AG04450 (cell line): ENCODE measurements at regions not wholly inside any gene's neighbourhood (a gene's known extent, or its start where the extent isn't known, plus 50 kb on each side); places are given as distances from the start of the nearest gene placed in this dataset.

Experiments used
- CTCF ChIA-PET: fragments of 300-600, 350-600 bp; formaldehyde crosslinking; extraction: SDS; loops from one replicate; lab custom pipeline; 2022; ENCODE audit warnings: antibody characterized with exemption, inconsistent platforms; lab: Charles Lee
- POLR2A ChIA-PET: fragments of 350-600 bp; formaldehyde crosslinking; extraction: SDS; loops from one replicate; lab custom pipeline; 2021; ENCODE audit warnings: antibody characterized with exemption, inconsistent platforms; lab: Yijun Ruan, JAX
- DNase-seq: peaks from one replicate; pipeline ENCODE4 v3.0.0-alpha.2; 2011; ENCODE audit warnings: low read depth, low spot score
- H3K27ac ChIP-seq: one replicate; pipeline ENCODE4 v1.5.1; 2012; ENCODE audit warnings: low read depth, low read length, control low read depth
- H3K27me3 ChIP-seq: one replicate; pipeline ENCODE4 v1.6.0; 2012; ENCODE audit warnings: low read length; ENCODE audit not compliant: control insufficient read depth, insufficient read depth
- H3K4me3 ChIP-seq: 2 replicates; pipeline ENCODE4 v1.5.1; 2011; ENCODE audit warnings: mild to moderate bottlenecking, low read depth, low read length, control low read depth
- H3K9me3 ChIP-seq: 2 replicates; pipeline ENCODE4 v1.5.1; 2012; ENCODE audit warnings: low read length; ENCODE audit not compliant: control insufficient read depth, insufficient read depth
- TF ChIP-seq, protein P1 (sequence below): IDR thresholded peaks from 2 replicates; pipeline ENCODE4 v1.5.1; 2011; ENCODE audit warnings: low read depth, low read length, control low read depth, inconsistent platforms

DNA sequence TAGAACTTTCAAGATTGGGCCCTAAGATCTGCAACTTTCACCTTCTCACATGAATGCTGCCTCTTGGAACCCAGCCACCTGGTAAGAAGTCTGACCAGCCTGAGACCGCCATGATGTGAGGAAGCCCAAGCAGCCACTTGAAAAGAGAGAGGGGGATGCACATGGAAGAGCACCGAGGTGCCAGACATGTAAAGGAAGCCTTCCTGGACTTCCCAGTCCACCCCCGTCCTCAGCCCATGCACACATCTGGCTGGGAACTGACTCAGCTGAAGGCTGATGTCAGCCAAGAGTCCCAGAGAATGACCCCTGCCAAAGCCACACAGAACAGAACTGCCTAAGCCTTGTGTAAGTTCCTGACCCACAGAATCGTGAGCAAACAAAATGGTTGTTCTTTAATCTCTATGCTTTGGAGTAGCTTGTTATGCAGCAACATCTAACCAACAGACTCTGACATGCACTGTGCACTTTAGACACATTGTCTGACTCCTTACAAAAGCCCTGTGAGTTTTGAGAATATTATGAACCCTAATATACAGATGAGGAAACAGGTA is 86.7 kb downstream of the RMI2 start:
- Histone ChIP-seq H3K4me3 (no peak overlapping the region), H3K27ac (no peak overlapping the region), H3K9me3 (peaks cover 9% of the 10 kb centered on the region), H3K27me3 (peaks cover 12% of the 10 kb centered on the region)
- TF ChIP-seq, protein P1, sequence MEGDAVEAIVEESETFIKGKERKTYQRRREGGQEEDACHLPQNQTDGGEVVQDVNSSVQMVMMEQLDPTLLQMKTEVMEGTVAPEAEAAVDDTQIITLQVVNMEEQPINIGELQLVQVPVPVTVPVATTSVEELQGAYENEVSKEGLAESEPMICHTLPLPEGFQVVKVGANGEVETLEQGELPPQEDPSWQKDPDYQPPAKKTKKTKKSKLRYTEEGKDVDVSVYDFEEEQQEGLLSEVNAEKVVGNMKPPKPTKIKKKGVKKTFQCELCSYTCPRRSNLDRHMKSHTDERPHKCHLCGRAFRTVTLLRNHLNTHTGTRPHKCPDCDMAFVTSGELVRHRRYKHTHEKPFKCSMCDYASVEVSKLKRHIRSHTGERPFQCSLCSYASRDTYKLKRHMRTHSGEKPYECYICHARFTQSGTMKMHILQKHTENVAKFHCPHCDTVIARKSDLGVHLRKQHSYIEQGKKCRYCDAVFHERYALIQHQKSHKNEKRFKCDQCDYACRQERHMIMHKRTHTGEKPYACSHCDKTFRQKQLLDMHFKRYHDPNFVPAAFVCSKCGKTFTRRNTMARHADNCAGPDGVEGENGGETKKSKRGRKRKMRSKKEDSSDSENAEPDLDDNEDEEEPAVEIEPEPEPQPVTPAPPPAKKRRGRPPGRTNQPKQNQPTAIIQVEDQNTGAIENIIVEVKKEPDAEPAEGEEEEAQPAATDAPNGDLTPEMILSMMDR = no peak
- no peak for DNase-seq
- POLR2A ChIA-PET = no interaction called here
- CTCF ChIA-PET = no interaction called here

DNA sequence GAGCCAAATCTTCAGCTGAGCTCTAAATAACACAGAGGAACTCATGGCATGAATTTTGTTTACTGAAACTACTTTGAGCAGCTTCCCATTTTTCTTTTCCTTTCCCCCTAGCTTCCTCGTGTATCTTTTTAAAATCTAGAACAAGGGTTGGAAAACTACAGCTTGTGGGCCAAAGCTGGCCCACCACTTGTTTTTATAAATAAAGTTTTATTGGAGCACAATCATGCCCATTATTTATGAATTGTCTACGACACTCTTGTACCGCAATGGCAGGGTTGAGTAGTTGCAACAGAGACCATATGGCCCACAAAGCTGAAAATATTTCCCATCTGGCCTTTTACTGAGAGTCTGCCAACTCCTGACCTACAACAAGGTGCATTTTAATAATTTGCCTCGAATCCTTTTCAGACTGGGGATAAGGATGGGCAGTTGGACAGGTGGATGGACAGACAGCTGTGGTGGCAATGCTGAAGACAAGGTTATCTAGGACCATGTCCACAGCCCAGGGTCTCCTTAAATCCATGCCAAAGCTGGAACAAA is 87.7 kb downstream of the RMI2 start:
- CTCF ChIA-PET = interaction anchor here (1.5 kb wide), 1 partner anchor 26 kb away, joined by 3 read pairs; no protein-coding TSS in a partner anchor
- peaks cover 9% of the 10 kb centered on the region for H3K9me3 ChIP-seq
- no peak overlapping the region for H3K27ac ChIP-seq
- POLR2A ChIA-PET = interaction anchor here (0.6 to 0.7 kb wide), 2 partner anchors 160 to 379 kb away, joined by 3 to 6 read pairs; no protein-coding TSS in a partner anchor
- no peak for DNase-seq
- TF ChIP-seq, protein P1 = no peak
- peaks cover 15% of the 10 kb centered on the region for H3K27me3 ChIP-seq
- no peak overlapping the region for H3K4me3 ChIP-seq

DNA sequence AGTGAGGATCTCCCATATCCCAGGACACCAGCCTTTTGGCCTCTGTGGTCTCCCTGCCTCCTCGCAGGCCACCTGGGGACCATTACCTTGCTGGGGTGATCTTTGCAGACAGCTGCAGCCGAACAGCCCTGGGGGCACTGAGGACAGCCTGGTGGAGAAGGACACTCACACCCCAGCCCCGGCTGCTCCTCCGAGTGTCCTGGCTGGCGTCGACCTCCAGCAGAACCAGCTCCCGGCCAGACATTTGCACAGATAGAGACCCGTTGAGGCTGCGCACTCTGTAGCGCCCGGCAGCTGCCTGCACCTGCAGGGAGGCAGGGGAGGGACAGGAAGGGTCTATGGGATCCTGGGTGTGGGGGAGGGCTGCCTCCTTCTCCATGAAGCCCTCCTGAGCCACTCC is 90.3 kb downstream of the RMI2 start:
- no peak for DNase-seq
- Histone ChIP-seq H3K27ac (no peak overlapping the region), H3K4me3 (no peak overlapping the region), H3K27me3 (peaks cover 20% of the 10 kb centered on the region), H3K9me3 (peaks cover 14% of the 10 kb centered on the region)
- CTCF ChIA-PET = no interaction called here
- TF ChIP-seq, protein P1 = no peak
- POLR2A ChIA-PET = no interaction called here

DNA sequence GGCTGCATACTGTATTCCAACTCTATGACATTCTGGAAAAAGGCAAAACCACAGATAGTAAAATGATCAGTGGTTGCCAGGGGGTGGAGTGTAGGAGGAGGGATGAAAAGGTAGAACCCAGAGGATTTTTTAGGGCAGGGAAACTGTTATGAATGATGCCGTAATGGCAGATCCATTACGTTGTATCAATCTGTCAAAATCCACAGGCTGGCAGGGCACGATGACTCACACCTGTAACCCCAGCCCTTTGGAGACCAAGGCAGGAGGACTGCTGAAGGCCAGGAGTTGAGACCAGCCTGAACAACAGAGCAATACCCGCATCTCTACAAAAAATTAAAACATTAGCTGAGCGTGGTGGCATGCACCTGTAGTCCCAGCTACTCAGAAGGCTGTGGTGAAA is 91.8 kb downstream of the RMI2 start:
- peaks cover 12% of the 10 kb centered on the region for H3K9me3 ChIP-seq
- POLR2A ChIA-PET = no interaction called here
- no peak overlapping the region for H3K27ac ChIP-seq
- no peak for DNase-seq
- H3K27me3 ChIP-seq = peaks cover 28% of the 10 kb centered on the region
- no peak overlapping the region for H3K4me3 ChIP-seq
- CTCF ChIA-PET = no interaction called here
- TF ChIP-seq, protein P1 = no peak

GRCh38 chr16:11439790-11440656 is 94.8 kb downstream of the RMI2 start:
- H3K4me3 ChIP-seq = no peak overlapping the region
- POLR2A ChIA-PET = no interaction called here
- TF ChIP-seq, protein P1 = no peak
- DNase-seq = no peak
- CTCF ChIA-PET = no interaction called here
- H3K27ac ChIP-seq = no peak overlapping the region
- peaks cover 28% of the 10 kb centered on the region for H3K27me3 ChIP-seq
- peaks cover 12% of the 10 kb centered on the region for H3K9me3 ChIP-seq
